Naive B cell (primary cell): ENCODE measurements at regions not wholly inside any gene's neighbourhood (a gene's known extent, or its start where the extent isn't known, plus 50 kb on each side); places are given as distances from the start of the nearest gene placed in this dataset.
A peak's percentile ranks its signal among the peaks of the same experiment; 100 is the strongest.

Experiments used
- ATAC-seq, 2 donors: fragments of 150-1000 bp; cut with Tn5 transposase; 2 replicates each; pipeline ENCODE4 v1.10.0; 2021; ENCODE audit warnings: low read depth in 2 of 2, mild to moderate bottlenecking in 2 of 2, moderate library complexity in 2 of 2
- DNase-seq: peaks from one replicate; pipeline ENCODE4 v3.0.0; 2022
- H3K27ac Mint-ChIP-seq, 6 donors: one replicate each; pipeline ENCODE4 v1.8.0; 2020 to 2022; ENCODE audit warnings: mild to moderate bottlenecking in 6 of 6, mixed read lengths in 6 of 6, moderate library complexity in 5 of 6, inconsistent platforms in 2 of 6
- H3K27me3 Mint-ChIP-seq, 3 donors: one replicate each; pipeline ENCODE4 v1.8.0; 2021 to 2022; ENCODE audit warnings: mixed read lengths in 3 of 3, mild to moderate bottlenecking in 1 of 3
- H3K36me3 Mint-ChIP-seq, 2 donors: one replicate each; pipeline ENCODE4 v1.8.0; 2020 to 2022; ENCODE audit warnings: mixed read lengths in 2 of 2, inconsistent platforms in 1 of 2, mild to moderate bottlenecking in 1 of 2
- H3K4me1 Mint-ChIP-seq, 3 donors: one replicate each; pipeline ENCODE4 v1.8.0; 2020 to 2022; ENCODE audit warnings: mixed read lengths in 3 of 3, inconsistent platforms in 1 of 3, mild to moderate bottlenecking in 1 of 3, moderate library complexity in 1 of 3
- H3K4me3 Mint-ChIP-seq, 8 donors: one replicate each; pipeline ENCODE4 v1.8.0; 2020 to 2022; ENCODE audit warnings: mild to moderate bottlenecking in 8 of 8, mixed read lengths in 8 of 8, moderate library complexity in 8 of 8, inconsistent platforms in 2 of 8
- H3K9me3 Mint-ChIP-seq, 7 donors: one replicate each; pipeline ENCODE4 v1.8.0; 2020 to 2022; ENCODE audit warnings: mixed read lengths in 7 of 7, mild to moderate bottlenecking in 5 of 7, inconsistent platforms in 2 of 7, moderate library complexity in 1 of 7

DNA sequence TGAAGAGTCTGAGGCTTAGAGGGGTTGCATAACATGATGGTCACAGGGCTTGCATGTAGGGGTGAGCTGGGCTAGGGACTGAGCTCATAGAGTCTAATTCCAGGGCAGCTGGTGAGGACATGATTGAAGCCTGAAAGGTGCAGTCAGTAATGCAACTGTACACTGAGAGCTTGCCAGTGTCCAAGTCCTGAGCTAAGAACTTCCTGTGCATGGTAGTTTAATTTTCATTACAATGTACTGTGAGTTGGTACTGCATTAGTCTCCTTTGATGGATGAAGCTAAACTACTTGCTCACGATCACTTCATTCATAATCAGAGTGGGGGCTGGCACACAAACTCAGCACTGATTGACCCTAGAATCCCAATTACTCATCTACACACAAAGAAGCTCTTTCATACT, 156.4 kb upstream of the CRBN start:
- no peaks in the 10 kb centered on the region for H3K27me3 Mint-ChIP-seq
- no peak for ATAC-seq
- no peaks in the 10 kb centered on the region for H3K4me1 Mint-ChIP-seq

DNA sequence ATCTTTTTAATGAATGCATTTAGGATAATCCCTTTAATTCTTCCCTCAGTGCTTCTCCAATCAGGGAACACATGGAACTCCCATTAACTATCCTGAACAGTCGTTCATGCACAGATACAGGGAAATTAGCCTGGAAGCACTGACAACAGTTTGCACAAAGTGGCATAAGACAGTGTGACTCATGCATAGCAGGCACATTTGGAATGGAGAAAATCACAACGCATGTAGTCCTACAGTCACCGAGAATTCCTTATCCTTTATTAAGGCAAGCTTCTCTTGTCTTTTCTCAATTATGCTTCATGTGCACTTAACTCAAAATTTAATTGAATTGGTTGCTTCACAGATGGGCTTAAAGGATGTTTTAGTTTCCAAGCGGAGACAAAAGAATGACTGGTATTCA, 155.0 kb upstream of the CRBN start:
- Mint-ChIP-seq H3K4me1 (no peaks in the 10 kb centered on the region), H3K27me3 (peaks cover 0 to 4% (median 0%) of the 10 kb centered on the region in 3 donors), H3K9me3 (no peaks in the 10 kb centered on the region), H3K27ac (no peak overlapping the region), H3K36me3 (no peaks in the 10 kb centered on the region), H3K4me3 (no peak overlapping the region)
- ATAC-seq (no peak), DNase-seq (no peak)

More for the DNA sequence above, 156.4 kb upstream of the CRBN start:
- Mint-ChIP-seq H3K27ac (no peak overlapping the region), H3K9me3 (no peaks in the 10 kb centered on the region), H3K36me3 (no peaks in the 10 kb centered on the region), H3K4me3 (no peak overlapping the region)
- DNase-seq = no peak

DNA sequence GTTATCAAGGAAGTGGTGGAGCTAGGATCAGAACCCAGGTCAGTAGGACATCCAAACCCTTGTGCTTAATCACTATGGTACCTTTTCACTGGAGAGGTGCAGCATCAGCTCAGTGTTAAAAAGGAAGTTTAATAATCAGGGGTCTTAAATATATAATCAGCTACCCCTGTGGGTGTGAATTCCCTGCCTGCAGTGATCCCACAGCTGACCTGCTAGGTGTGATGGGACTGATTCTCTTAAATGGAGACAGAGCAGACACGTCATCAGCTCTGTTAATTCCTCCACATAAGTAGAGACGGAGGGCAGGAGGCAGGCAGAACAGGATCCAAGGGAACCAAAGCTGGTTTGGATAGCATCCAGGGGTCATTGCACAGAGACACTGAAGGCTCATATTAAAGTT, 154.1 kb upstream of the CRBN start:
- no peak overlapping the region for H3K27ac Mint-ChIP-seq
- no peak for DNase-seq
- H3K4me1 Mint-ChIP-seq = no peaks in the 10 kb centered on the region

DNA sequence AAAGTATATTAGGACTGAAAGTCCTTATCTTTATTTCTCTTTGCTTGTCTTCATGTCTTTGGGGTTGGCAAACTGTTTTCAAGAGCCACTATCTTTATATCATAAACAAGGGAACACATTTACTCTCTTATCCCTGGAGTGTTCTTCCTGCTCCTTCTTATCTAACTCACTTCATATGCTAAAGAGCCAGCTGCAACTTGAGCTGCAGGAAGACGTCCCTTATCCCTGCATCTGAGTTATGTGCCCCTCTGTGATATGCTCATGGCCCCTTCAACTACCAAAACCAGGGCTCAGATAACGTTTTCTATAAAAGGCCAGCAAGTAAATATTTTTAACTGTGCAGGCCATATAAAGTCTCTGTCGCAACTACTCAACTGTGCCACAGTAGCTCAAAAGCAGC, 137.0 kb upstream of the CRBN start:
- peaks cover 0 to 8% (median 4%) of the 10 kb centered on the region in 7 donors for H3K9me3 Mint-ChIP-seq
- DNase-seq (no peak), ATAC-seq (no peak)
- no peak overlapping the region for H3K27ac Mint-ChIP-seq
- no peaks in the 10 kb centered on the region for H3K27me3 Mint-ChIP-seq
- H3K4me3 Mint-ChIP-seq = no peak overlapping the region
- no peaks in the 10 kb centered on the region for H3K4me1 Mint-ChIP-seq
- H3K36me3 Mint-ChIP-seq = no peaks in the 10 kb centered on the region

More for the DNA sequence above, 154.1 kb upstream of the CRBN start:
- Mint-ChIP-seq H3K36me3 (no peaks in the 10 kb centered on the region), H3K27me3 (peaks cover 0 to 5% (median 0%) of the 10 kb centered on the region in 3 donors), H3K4me3 (peak overlapping the region in 1 of 8 donors; percentile 16), H3K9me3 (no peaks in the 10 kb centered on the region)
- no peak for ATAC-seq

DNA sequence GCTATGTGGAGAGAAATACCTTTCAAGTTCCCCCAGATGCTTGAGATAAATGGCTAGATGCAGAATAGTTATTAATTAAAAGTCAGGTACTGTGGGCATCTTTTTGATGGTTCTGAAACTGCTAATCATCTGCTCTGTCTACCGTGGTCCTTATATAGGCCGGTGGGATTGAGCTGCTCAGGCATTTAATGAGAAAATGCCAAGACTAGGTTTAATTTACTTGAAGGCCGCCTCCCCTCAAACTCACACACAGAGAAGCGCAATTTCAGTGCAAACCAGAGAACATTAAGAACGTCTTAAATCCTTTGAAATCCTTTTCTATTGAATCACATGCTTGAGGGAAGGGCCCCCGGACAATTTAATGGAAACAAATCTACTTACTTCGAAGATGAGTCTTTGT, 136.4 kb upstream of the CRBN start:
- ATAC-seq = no peak

DNA sequence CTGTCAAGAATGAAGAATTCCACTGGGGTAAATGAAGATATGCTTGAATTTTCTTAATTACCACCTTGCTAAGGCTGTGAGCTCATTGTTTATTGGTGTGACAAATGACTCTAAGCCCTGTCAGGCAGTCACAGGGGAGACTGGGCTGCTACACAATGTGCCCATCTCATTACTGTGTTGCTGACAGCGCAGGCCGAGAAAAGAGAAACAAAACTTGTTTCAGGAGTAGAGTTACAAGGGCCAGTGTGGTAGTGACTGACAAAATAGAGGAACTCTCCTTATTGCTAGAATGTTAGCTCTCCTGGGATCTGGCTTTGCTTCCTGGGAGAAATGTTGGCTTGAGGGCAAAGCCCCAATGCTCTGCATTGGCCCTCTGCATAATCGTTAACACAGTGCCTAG, 130.4 kb upstream of the CRBN start:
- no peak for ATAC-seq
- no peaks in the 10 kb centered on the region for H3K4me1 Mint-ChIP-seq

More for the DNA sequence above, 136.4 kb upstream of the CRBN start:
- Mint-ChIP-seq H3K27me3 (no peaks in the 10 kb centered on the region), H3K27ac (no peak overlapping the region), H3K9me3 (peaks cover 0 to 8% (median 4%) of the 10 kb centered on the region in 7 donors), H3K4me3 (no peak overlapping the region), H3K4me1 (no peaks in the 10 kb centered on the region), H3K36me3 (no peaks in the 10 kb centered on the region)
- no peak for DNase-seq

DNA sequence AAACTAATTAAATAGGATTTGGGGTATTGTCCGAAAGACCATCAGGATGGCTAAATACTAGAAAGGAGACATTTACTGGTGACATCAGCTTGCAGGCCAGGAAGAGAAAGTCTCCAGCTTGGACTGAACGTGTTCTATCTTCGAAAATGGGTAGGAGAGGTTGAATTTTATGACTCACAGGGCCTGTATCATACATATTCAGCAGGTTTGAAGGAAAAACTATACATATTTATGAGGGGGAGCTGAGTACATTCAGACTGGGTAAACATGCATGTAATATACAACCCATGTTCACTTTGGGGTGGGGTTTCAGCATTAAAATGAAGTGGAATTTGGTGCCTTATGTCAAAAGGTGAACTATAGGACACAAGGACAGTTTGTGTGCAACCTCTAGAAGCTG, 129.3 kb upstream of the CRBN start:
- Mint-ChIP-seq H3K36me3 (no peaks in the 10 kb centered on the region), H3K9me3 (peaks cover 0 to 3% (median 0%) of the 10 kb centered on the region in 7 donors), H3K27me3 (peaks cover 0 to 6% (median 0%) of the 10 kb centered on the region in 3 donors), H3K27ac (no peak overlapping the region), H3K4me3 (no peak overlapping the region), H3K4me1 (no peaks in the 10 kb centered on the region)
- ATAC-seq = no peak
- DNase-seq = no peak

More for the DNA sequence above, 130.4 kb upstream of the CRBN start:
- Mint-ChIP-seq H3K27me3 (peaks cover 0 to 6% (median 0%) of the 10 kb centered on the region in 3 donors), H3K36me3 (no peaks in the 10 kb centered on the region), H3K27ac (no peak overlapping the region), H3K4me3 (no peak overlapping the region), H3K9me3 (peaks cover 0 to 3% (median 0%) of the 10 kb centered on the region in 7 donors)
- no peak for DNase-seq

DNA sequence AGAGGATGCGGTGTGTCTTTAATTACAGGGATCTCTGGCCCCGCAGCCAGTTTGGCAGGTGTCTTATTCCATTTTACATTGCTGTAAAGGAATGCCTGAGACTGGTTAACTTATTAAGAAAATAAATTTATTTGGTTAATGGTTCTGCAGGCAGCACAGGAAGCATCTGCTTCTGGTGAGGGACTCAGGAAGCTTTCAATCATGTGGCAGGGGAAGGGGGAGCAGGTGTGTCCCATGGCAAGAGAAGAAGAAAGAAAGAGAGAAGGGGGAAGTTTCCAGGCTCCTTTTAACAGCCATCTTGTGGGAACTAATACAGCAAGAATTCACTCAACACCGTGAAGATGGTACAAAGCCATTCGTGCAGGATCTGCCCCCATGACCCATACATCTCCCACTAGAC, 128.0 kb upstream of the CRBN start:
- peaks cover 0 to 6% (median 0%) of the 10 kb centered on the region in 3 donors for H3K27me3 Mint-ChIP-seq
- DNase-seq (no peak), ATAC-seq (no peak)
- no peak overlapping the region for H3K27ac Mint-ChIP-seq
- peaks cover 0 to 3% (median 2%) of the 10 kb centered on the region in 7 donors for H3K9me3 Mint-ChIP-seq
- H3K4me1 Mint-ChIP-seq = no peaks in the 10 kb centered on the region
- H3K4me3 Mint-ChIP-seq = no peak overlapping the region
- H3K36me3 Mint-ChIP-seq = no peaks in the 10 kb centered on the region

DNA sequence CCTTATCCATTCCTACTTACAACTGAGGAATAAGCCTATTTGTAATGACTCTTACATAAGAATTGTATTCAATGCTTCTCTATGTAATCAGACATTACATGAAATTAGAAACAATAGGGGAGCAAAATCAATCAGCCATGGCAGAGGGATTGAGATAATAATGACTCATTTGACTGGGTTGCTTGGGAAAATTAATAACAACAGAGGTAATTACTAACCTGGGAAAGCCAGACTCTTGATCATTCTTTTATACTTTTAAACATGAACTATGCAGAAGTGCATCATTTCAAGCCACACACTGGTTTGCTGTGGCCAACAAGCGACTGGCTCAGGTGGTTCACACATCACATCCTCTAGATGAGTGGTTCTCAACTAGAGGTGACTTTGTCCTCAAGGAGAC, 126.3 kb upstream of the CRBN start:
- no peaks in the 10 kb centered on the region for H3K4me1 Mint-ChIP-seq
- no peak overlapping the region for H3K27ac Mint-ChIP-seq
- no peaks in the 10 kb centered on the region for H3K36me3 Mint-ChIP-seq
- ATAC-seq = no peak
- H3K9me3 Mint-ChIP-seq = peaks cover 0 to 7% (median 3%) of the 10 kb centered on the region in 7 donors
- peaks cover 0 to 9% (median 0%) of the 10 kb centered on the region in 3 donors for H3K27me3 Mint-ChIP-seq
- no peak overlapping the region for H3K4me3 Mint-ChIP-seq
- no peak for DNase-seq

DNA sequence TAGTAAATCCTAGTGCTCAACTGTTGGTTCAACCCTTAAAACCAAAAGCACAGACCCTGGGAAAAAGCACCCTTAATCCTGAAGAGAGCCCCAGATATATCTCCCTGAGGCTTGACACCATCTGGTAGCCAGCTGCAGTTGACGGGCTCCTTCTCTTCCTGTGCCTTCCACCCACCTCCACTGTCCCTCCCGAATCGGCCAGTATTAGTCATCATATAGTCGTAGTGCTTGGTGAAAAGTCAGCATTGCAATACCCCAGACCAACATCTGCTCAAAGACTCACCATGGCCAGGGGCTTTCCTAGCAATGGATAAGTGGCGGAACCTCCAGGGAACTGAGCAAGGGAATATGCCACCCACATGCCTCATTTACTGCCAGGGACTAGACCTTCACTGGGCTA, 125.6 kb upstream of the CRBN start:
- Mint-ChIP-seq H3K27ac (no peak overlapping the region), H3K4me1 (no peaks in the 10 kb centered on the region), H3K36me3 (no peaks in the 10 kb centered on the region), H3K27me3 (peaks cover 0 to 10% (median 0%) of the 10 kb centered on the region in 3 donors), H3K9me3 (peaks cover 0 to 7% (median 3%) of the 10 kb centered on the region in 7 donors), H3K4me3 (no peak overlapping the region)
- ATAC-seq (no peak), DNase-seq (no peak)

DNA sequence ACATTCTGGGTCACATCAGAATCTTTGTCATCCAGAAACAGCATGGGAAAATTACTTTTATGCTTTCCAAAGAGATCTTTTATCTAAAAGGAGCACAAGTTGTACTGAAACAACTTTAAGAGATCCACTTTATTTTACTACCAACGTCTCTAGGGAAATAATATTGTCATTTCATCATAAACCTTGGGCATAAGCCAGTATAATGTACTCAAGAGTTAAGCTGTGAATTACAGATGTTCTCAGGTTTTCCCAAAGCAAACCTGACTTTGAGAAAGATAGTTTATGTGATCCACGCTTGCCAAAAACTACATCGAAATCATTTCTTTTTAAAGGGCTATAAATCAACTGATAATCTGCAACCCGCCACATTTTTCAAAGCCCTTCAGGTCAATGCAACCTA, 124.1 kb upstream of the CRBN start:
- Mint-ChIP-seq H3K27ac (no peak overlapping the region), H3K36me3 (no peaks in the 10 kb centered on the region), H3K27me3 (peaks cover 0 to 10% (median 0%) of the 10 kb centered on the region in 3 donors), H3K4me3 (no peak overlapping the region), H3K4me1 (no peaks in the 10 kb centered on the region), H3K9me3 (peaks cover 0 to 7% (median 3%) of the 10 kb centered on the region in 7 donors)
- no peak for DNase-seq
- no peak for ATAC-seq

DNA sequence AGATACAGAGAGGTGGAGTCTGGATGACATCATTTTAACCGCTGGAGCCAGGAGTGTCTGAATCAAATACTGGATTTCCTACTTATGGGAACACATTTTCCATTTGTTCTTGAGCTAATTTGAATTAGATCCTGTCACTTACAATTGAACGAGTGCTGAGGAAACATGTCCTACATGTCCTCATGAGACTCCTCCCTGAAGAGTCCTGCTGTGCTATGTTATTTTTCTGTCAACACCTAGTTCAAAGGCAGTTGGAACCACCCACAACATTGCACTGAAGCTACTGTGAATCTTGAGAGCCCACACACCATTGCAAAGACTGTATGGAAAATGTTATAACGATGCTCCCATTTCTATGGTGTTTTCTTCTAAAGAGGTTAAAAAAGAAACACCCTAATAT, 123.5 kb upstream of the CRBN start:
- peaks cover 0 to 8% (median 0%) of the 10 kb centered on the region in 3 donors for H3K27me3 Mint-ChIP-seq
- peaks cover 0 to 9% (median 3%) of the 10 kb centered on the region in 7 donors for H3K9me3 Mint-ChIP-seq
- H3K4me1 Mint-ChIP-seq = no peaks in the 10 kb centered on the region
- H3K4me3 Mint-ChIP-seq = no peak overlapping the region
- DNase-seq (no peak), ATAC-seq (no peak)
- no peak overlapping the region for H3K27ac Mint-ChIP-seq
- H3K36me3 Mint-ChIP-seq = no peaks in the 10 kb centered on the region

DNA sequence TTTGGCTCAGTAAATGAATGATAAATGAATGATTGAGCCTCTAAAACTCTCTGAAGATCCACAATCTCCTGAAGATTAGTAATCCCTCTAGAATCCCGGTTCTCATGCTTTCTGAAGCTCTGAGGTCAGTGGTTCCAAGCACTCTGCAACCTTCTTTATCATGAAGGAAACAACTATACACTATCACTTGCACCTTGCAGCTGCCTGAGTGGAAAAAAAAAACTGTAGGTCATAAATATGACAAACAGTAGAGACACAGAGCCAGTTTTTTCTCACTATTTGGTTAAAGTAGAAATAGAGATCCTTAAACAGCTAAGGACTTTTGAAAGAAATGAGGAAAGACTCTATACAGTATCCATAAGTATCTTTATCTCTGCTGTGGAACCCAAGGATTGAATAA, 122.0 kb upstream of the CRBN start:
- DNase-seq (no peak), ATAC-seq (no peak)
- Mint-ChIP-seq H3K4me3 (no peak overlapping the region), H3K9me3 (peaks cover 0 to 7% (median 5%) of the 10 kb centered on the region in 7 donors), H3K27ac (no peak overlapping the region), H3K27me3 (peaks cover 0 to 5% (median 0%) of the 10 kb centered on the region in 3 donors), H3K36me3 (no peaks in the 10 kb centered on the region), H3K4me1 (peaks cover 0 to 2% (median 0%) of the 10 kb centered on the region in 3 donors)

DNA sequence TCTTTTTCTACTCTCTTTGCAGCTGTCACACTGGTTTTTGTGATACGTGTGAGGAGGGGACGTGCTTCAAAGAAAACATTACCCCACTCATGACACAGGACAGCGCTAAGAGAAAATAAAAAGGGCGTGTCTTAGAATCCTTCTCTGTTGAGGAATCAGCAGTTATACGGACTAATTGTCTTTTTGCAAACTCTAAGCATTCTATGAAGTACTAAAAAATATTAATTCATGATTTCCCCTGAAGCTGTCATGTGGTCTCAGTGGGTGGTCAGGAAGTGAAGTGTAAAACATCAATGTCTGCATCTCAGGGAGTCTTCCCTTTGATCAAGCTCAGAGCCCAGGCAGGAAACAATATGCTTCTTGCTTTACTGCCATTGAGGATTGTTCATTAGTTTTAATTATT, 117.5 kb upstream of the CRBN start:
- Mint-ChIP-seq H3K4me3 (no peak overlapping the region), H3K4me1 (peaks cover 0 to 2% (median 0%) of the 10 kb centered on the region in 3 donors), H3K36me3 (no peaks in the 10 kb centered on the region), H3K9me3 (peaks cover 5 to 40% (median 11%) of the 10 kb centered on the region in 7 donors), H3K27ac (no peak overlapping the region), H3K27me3 (peaks cover 0 to 5% (median 0%) of the 10 kb centered on the region in 3 donors)
- no peak for DNase-seq
- ATAC-seq = no peak

DNA sequence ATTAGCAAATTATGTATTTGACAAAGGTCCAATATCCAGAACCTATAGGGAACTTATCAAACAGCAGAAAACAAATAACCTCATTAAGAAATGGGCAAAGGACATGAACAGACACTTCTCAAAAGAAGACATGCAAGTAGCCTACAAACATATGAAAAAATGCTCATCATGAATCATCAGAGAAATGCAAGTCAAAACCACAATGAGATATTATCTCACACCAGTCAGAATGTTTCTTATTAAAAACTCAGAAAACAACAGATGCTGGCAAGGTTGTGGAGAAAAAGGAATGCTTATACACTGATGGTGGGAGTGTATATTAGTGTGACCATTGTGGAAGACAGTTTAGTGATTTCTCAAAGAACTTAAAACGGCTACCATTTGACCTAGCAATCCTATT, 116.1 kb upstream of the CRBN start:
- ATAC-seq (no peak), DNase-seq (no peak)
- H3K36me3 Mint-ChIP-seq = no peaks in the 10 kb centered on the region
- no peaks in the 10 kb centered on the region for H3K27me3 Mint-ChIP-seq
- H3K27ac Mint-ChIP-seq = no peak overlapping the region
- H3K4me1 Mint-ChIP-seq = peaks cover 0 to 2% (median 0%) of the 10 kb centered on the region in 3 donors
- no peak overlapping the region for H3K4me3 Mint-ChIP-seq
- peaks cover 5 to 48% (median 12%) of the 10 kb centered on the region in 7 donors for H3K9me3 Mint-ChIP-seq
